HL-60 (cell line): ENCODE measurements at regions not wholly inside any gene's neighbourhood (a gene's known extent, or its start where the extent isn't known, plus 50 kb on each side); places are given as distances from the start of the nearest gene placed in this dataset.

Experiments used
- DNase-seq, 2 experiments: peaks; one replicate each; pipeline ENCODE4 v3.0.0-alpha.2; 2010 to 2020; ENCODE audit warnings: low read depth in 1 of 2, low spot score in 1 of 2
- H3K27ac ChIP-seq: fragments of 250-450 bp; sonication (Bioruptor Pico); replicated peaks from 2 replicates; pipeline ENCODE4 v1.5.1; 2020; ENCODE audit warnings: mild to moderate bottlenecking, moderate library complexity
- H3K27me3 ChIP-seq: fragments of 250-450 bp; sonication (Bioruptor Pico); 2 replicates; pipeline ENCODE4 v1.5.1; 2021; ENCODE audit warnings: mild to moderate bottlenecking, moderate library complexity; ENCODE audit not compliant: insufficient read depth, poor library complexity, severe bottlenecking
- H3K4me3 ChIP-seq: replicated peaks from 2 replicates; pipeline ENCODE4 v1.5.1; 2011; ENCODE audit warnings: mild to moderate bottlenecking, control low read depth, low read length; ENCODE audit not compliant: insufficient read depth
- CTCF ChIP-seq: IDR thresholded peaks from one replicate; pipeline ENCODE4 v1.5.1; 2011; ENCODE audit warnings: low read length, control low read depth, inconsistent platforms; ENCODE audit not compliant: insufficient read depth
- GABPA ChIP-seq: IDR thresholded peaks from 2 replicates; pipeline ENCODE4 v1.6.1; 2012; ENCODE audit warnings: low read depth
- POLR2AphosphoS5 ChIP-seq: IDR thresholded peaks from 2 replicates; pipeline ENCODE4 v1.6.1; 2012; ENCODE audit warnings: low read depth
- REST ChIP-seq: IDR thresholded peaks from 2 replicates; pipeline ENCODE4 v1.6.1; 2012; ENCODE audit warnings: low read depth; ENCODE audit not compliant: insufficient replicate concordance
- SPI1 ChIP-seq: IDR thresholded peaks from 2 replicates; pipeline ENCODE4 v1.6.1; 2012; ENCODE audit warnings: low read depth, mild to moderate bottlenecking, borderline replicate concordance

DNA sequence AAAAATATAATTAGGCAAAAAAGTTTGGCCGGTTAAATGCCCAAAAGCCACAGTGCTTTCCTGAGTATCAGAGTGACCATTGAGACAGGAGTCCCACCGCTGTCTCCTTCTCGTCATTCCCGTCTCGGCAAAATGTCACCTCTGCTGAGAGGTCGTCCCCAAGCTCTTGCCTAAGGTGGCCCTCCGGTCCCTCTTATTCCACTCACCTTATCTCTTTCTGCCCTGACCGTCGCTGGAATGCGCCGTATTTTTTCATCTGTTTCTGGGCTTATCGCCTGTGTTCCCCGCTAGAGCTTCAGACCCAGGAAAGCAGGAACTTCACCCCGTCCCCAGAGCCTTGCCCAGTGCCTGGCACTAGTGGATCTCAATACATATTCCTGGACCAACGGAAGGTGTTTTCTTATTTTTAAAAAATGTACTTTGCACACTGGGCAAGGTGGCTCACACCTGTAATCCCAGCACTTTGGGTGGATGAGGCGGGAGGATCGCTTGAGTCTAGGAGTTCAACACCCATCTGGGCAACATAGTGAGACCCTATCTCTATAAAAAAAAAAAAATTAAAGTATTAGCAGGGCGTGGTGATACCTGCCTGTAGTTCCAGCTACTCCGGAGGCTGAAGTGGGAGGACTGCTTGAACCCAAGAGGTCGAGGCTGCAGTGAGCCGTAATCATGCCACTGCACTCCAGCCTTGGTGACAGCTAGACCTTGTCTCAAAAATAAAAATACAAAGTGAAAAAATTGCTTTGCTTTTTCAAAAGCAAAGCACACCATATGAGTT lies 122.8 kb upstream of the PTPN1 start:
- TF ChIP-seq SPI1 (no peak), POLR2AphosphoS5 (no peak), GABPA (no peak), CTCF (no peak), REST (no peak)
- no peak overlapping the region for H3K27ac ChIP-seq
- DNase-seq, result no peak
- H3K4me3 ChIP-seq, result no peak overlapping the region
- no peaks in the 10 kb centered on the region for H3K27me3 ChIP-seq

- TF ChIP-seq POLR2AphosphoS5 (no peak), CTCF (no peak), REST (no peak), SPI1 (no peak), GABPA (no peak)
- Histone ChIP-seq H3K27me3 (no peaks in the 10 kb centered on the region), H3K4me3 (no peak overlapping the region), H3K27ac (no peak overlapping the region)
- no peak for DNase-seq
Measured at GRCh38 chr20:50387996-50388332, 122.2 kb upstream of the PTPN1 start.

DNA sequence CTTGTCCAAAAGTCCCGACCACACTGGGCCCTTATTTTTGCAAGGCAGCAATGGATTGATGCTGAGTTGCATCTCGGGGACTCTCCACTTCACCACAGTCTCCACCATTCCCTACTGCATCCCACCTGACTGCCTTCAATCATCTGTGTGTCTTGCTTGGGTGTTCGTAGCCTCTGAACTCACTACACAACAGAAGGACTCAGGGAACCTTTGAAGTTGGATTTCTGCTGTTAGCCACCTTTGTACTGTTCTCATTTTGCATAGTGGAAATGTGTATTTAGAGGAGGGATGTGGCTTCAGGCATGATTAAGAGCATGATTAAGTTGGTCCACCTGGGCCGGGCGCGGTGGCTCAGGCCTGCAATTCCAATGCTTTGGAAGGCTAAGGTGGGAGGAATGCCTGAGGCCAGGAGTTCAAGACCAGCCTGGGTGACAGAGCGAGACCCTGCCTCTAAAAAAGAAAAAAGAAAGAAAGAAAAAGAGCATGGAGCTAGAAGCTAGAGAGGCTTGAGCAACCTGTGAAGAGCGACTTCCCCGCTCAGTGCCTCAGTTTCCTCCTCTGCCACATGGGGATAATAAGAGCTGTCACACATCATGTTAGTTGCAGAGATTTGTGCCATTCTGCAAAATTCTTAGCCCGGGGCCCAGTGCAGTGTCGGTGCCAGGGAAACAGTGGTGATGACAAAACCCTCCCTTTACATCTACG lies 121.3 kb upstream of the PTPN1 start:
- TF ChIP-seq REST, result no peak
- TF ChIP-seq POLR2AphosphoS5, result no peak
- no peak for TF ChIP-seq GABPA
- TF ChIP-seq SPI1, result no peak
- TF ChIP-seq CTCF, result no peak
- no peak overlapping the region for H3K4me3 ChIP-seq
- no peaks in the 10 kb centered on the region for H3K27me3 ChIP-seq
- DNase-seq, result no peak
- H3K27ac ChIP-seq, result no peak overlapping the region
